H9 (cell line): ENCODE measurements at regions not wholly inside any gene's neighbourhood (a gene's known extent, or its start where the extent isn't known, plus 50 kb on each side); places are given as distances from the start of the nearest gene placed in this dataset.

Experiments used
- DNase-seq: peaks from one replicate; pipeline ENCODE4 v3.0.0-alpha.2; 2017
- H2AFZ ChIP-seq: one replicate; pipeline ENCODE4 v1.6.1; 2013; ENCODE audit warnings: mild to moderate bottlenecking, low read length, control low read depth, moderate library complexity
- H2AK5ac ChIP-seq: 2 replicates; pipeline ENCODE4 v1.6.1; 2013; ENCODE audit warnings: low read length, control low read depth, mixed read lengths; ENCODE audit not compliant: insufficient read length
- H2BK120ac ChIP-seq: one replicate; pipeline ENCODE4 v1.6.1; 2013; ENCODE audit warnings: low read depth, mild to moderate bottlenecking, low read length, control low read depth, inconsistent platforms; ENCODE audit not compliant: poor library complexity, severe bottlenecking
- H2BK12ac ChIP-seq: 2 replicates; pipeline ENCODE4 v1.6.1; 2013; ENCODE audit warnings: low read length, control low read depth, mixed read lengths, low read depth; ENCODE audit not compliant: insufficient read length
- H2BK15ac ChIP-seq: 2 replicates; pipeline ENCODE4 v1.6.1; 2013; ENCODE audit warnings: low read depth, low read length, control low read depth
- H2BK20ac ChIP-seq: one replicate; pipeline ENCODE4 v1.6.1; 2013; ENCODE audit warnings: low read depth, mild to moderate bottlenecking, low read length, control low read depth, inconsistent platforms; ENCODE audit not compliant: poor library complexity, severe bottlenecking
- H2BK5ac ChIP-seq: 2 replicates; pipeline ENCODE4 v1.6.1; 2013; ENCODE audit warnings: low read length, control low read depth, mixed read lengths; ENCODE audit not compliant: insufficient read length
- H3K14ac ChIP-seq: 2 replicates; pipeline ENCODE4 v1.6.1; 2013; ENCODE audit warnings: low read length, control low read depth; ENCODE audit not compliant: insufficient read depth
- H3K18ac ChIP-seq: 2 replicates; pipeline ENCODE4 v1.6.1; 2013; ENCODE audit warnings: low read depth, mild to moderate bottlenecking, mixed read lengths, low read length, control low read depth; ENCODE audit not compliant: insufficient read length
- H3K23ac ChIP-seq: 2 replicates; pipeline ENCODE4 v1.6.1; 2013; ENCODE audit warnings: low read length, control low read depth, mixed read lengths, low read depth; ENCODE audit not compliant: insufficient read length
- H3K23me2 ChIP-seq: 2 replicates; pipeline ENCODE4 v1.6.1; 2013; ENCODE audit warnings: low read depth, mild to moderate bottlenecking, mixed read lengths, low read length, control low read depth; ENCODE audit not compliant: insufficient read length, poor library complexity, severe bottlenecking
- H3K27ac ChIP-seq: 2 replicates; pipeline ENCODE4 v1.5.1; 2013; ENCODE audit warnings: low read length, control low read depth, mixed read lengths, low read depth; ENCODE audit not compliant: insufficient read length
- H3K27me3 ChIP-seq: 2 replicates; pipeline ENCODE4 v1.6.1; 2013; ENCODE audit warnings: low read length, control low read depth, inconsistent platforms; ENCODE audit not compliant: insufficient read depth
- H3K4ac ChIP-seq: 2 replicates; pipeline ENCODE4 v1.6.1; 2013; ENCODE audit warnings: low read depth, mild to moderate bottlenecking, control low read depth, inconsistent platforms, low read length, moderate library complexity
- H3K4me1 ChIP-seq: 2 replicates; pipeline ENCODE4 v1.6.1; 2013; ENCODE audit warnings: low read length, control low read depth, inconsistent platforms; ENCODE audit not compliant: insufficient read depth
- H3K4me2 ChIP-seq: 2 replicates; pipeline ENCODE4 v1.6.1; 2013; ENCODE audit warnings: low read length, control low read depth, mixed read lengths; ENCODE audit not compliant: insufficient read length, insufficient read depth
- H3K56ac ChIP-seq: 2 replicates; pipeline ENCODE4 v1.6.1; 2013; ENCODE audit warnings: low read depth, mild to moderate bottlenecking, mixed read lengths, low read length, control low read depth; ENCODE audit not compliant: insufficient read length
- H3K79me1 ChIP-seq: 2 replicates; pipeline ENCODE4 v1.6.1; 2013; ENCODE audit warnings: low read depth, mild to moderate bottlenecking, moderate library complexity, low read length, control low read depth, inconsistent platforms; ENCODE audit not compliant: insufficient read depth, poor library complexity, severe bottlenecking
- H3K79me2 ChIP-seq: 2 replicates; pipeline ENCODE4 v1.6.1; 2013; ENCODE audit warnings: low read length, control low read depth, inconsistent platforms; ENCODE audit not compliant: insufficient read depth
- H3K9ac ChIP-seq: 2 replicates; pipeline ENCODE4 v1.6.1; 2013; ENCODE audit warnings: low read length, control low read depth, mixed read lengths; ENCODE audit not compliant: insufficient read length; ENCODE audit errors: extremely low read depth
- H3K9me3 ChIP-seq: one replicate; pipeline ENCODE4 v1.6.1; 2013; ENCODE audit warnings: low read depth, low read length, inconsistent platforms; ENCODE audit not compliant: control insufficient read depth
- H3T11ph ChIP-seq: one replicate; pipeline ENCODE4 v1.6.1; 2013; ENCODE audit warnings: mild to moderate bottlenecking, low read length, control low read depth, inconsistent platforms
- H4K20me1 ChIP-seq: one replicate; pipeline ENCODE4 v1.6.1; 2013; ENCODE audit not compliant: control insufficient read depth, insufficient read length, insufficient read depth
- H4K5ac ChIP-seq: 2 replicates; pipeline ENCODE4 v1.6.1; 2013; ENCODE audit warnings: low read depth, mild to moderate bottlenecking, mixed read lengths, low read length, control low read depth; ENCODE audit not compliant: insufficient read length
- H4K8ac ChIP-seq: replicated peaks from 2 replicates; pipeline ENCODE4 v1.6.1; 2013; ENCODE audit warnings: low read length, control low read depth, mixed read lengths, low read depth; ENCODE audit not compliant: insufficient read length
- H4K91ac ChIP-seq: 2 replicates; pipeline ENCODE4 v1.6.1; 2013; ENCODE audit warnings: low read depth, mild to moderate bottlenecking, moderate library complexity, mixed read lengths, low read length, control low read depth; ENCODE audit not compliant: insufficient read length
- H3K27ac Mint-ChIP-seq, 3 experiments: 2 replicates in 2 of 3; 3 replicates in 1 of 3; pipeline ENCODE4 v1.8.0; 2020 to 2021; ENCODE audit warnings: mixed read lengths in 3 of 3, mild to moderate bottlenecking in 1 of 3, moderate library complexity in 1 of 3
- H3K27me3 Mint-ChIP-seq: 2 replicates; pipeline ENCODE4 v1.8.0; 2021; ENCODE audit warnings: low read depth, mild to moderate bottlenecking, moderate library complexity, mixed read lengths
- H3K36me3 Mint-ChIP-seq, 3 experiments: 2 replicates in 2 of 3; 3 replicates in 1 of 3; pipeline ENCODE4 v1.8.0; 2020 to 2021; ENCODE audit warnings: low read depth in 3 of 3, mixed read lengths in 3 of 3; ENCODE audit not compliant: insufficient read depth in 1 of 3
- H3K4me1 Mint-ChIP-seq, 2 experiments: 2 replicates each; pipeline ENCODE4 v1.8.0; 2020; ENCODE audit warnings: mixed read lengths in 2 of 2
- H3K4me3 Mint-ChIP-seq, 2 experiments: 2 replicates in 1 of 2; 3 replicates in 1 of 2; pipeline ENCODE4 v1.8.0; 2020 to 2021; ENCODE audit warnings: mild to moderate bottlenecking in 2 of 2, mixed read lengths in 2 of 2, moderate library complexity in 1 of 2
- H3K9me3 Mint-ChIP-seq, 2 experiments: 2 replicates in 1 of 2; 3 replicates in 1 of 2; pipeline ENCODE4 v1.8.0; 2020; ENCODE audit warnings: mild to moderate bottlenecking in 2 of 2, mixed read lengths in 2 of 2, moderate library complexity in 1 of 2
- CTCF ChIP-seq: fragments of 200-600 bp; sonication (generic); conservative IDR thresholded peaks from 3 replicates; pipeline ENCODE4 v1.8.0; 2021; ENCODE audit warnings: antibody characterized with exemption, mild to moderate bottlenecking
- WGBS: extraction: QIAGEN DNeasy Blood & Tissue Kit; methylation state at CpG from one replicate; pipeline ENCODE4 v1.1.7; 2013; ENCODE audit warnings: missing lambda C conversion rate, low lambda C conversion rate, mixed read lengths; ENCODE audit not compliant: insufficient read length; ENCODE audit errors: extremely low coverage; 5-methylcytosine and 5-hydroxymethylcytosine counted together

GRCh38 chr5:51686622-51687021 lies 303.4 kb downstream of the ISL1 start:
- no peak overlapping the region for H2BK120ac ChIP-seq
- Mint-ChIP-seq H3K27me3 (no peaks in the 10 kb centered on the region; the same call in 1 of the 2 replicates), H3K4me3 (no peak overlapping the region), H3K27ac (no peak overlapping the region; a peak in 1 of 7 replicates), H3K4me1 (peaks cover 13 to 18% of the 10 kb centered on the region in 2 experiments), H3K36me3 (peaks cover 4 to 5% (median 4%) of the 10 kb centered on the region in 3 experiments; a peak in 5 of 7 replicates), H3K9me3 (peaks cover 8% of the 10 kb centered on the region in 2 experiments)
- H3K4ac ChIP-seq: no peak overlapping the region
- no peak overlapping the region for H2AFZ ChIP-seq
- no peak overlapping the region for H3K9ac ChIP-seq
- H3K4me1 ChIP-seq: no peaks in the 10 kb centered on the region; the same call in 1 of the 2 replicates
- no peak overlapping the region for H3K18ac ChIP-seq
- no peak overlapping the region for H2BK15ac ChIP-seq
- H4K5ac ChIP-seq: no peak overlapping the region
- no peaks in the 10 kb centered on the region for H3K23me2 ChIP-seq
- H3K27me3 ChIP-seq: no peaks in the 10 kb centered on the region
- no peak overlapping the region for H3K56ac ChIP-seq
- no peak overlapping the region for H3K23ac ChIP-seq
- no peak overlapping the region for H4K8ac ChIP-seq
- no peak overlapping the region for H2BK5ac ChIP-seq
- no peak for DNase-seq
- H2BK12ac ChIP-seq: no peak overlapping the region
- H2BK20ac ChIP-seq: no peak overlapping the region
- no peak overlapping the region for H3K14ac ChIP-seq
- H3K79me2 ChIP-seq: no peaks in the 10 kb centered on the region
- H3K9me3 ChIP-seq: no peaks in the 10 kb centered on the region
- H3T11ph ChIP-seq: no peak overlapping the region
- TF ChIP-seq CTCF: no peak
- no peak overlapping the region for H4K91ac ChIP-seq
- no CpG with 5 or more reads among the region's 1 CpG for WGBS
- no peaks in the 10 kb centered on the region for H3K79me1 ChIP-seq
- H3K27ac ChIP-seq: no peak overlapping the region
- H3K4me2 ChIP-seq: no peak overlapping the region
- no peak overlapping the region for H2AK5ac ChIP-seq
- H4K20me1 ChIP-seq: no peaks in the 10 kb centered on the region
